HCT116 (cell line): ENCODE measurements at regions not wholly inside any gene's neighbourhood (a gene's known extent, or its start where the extent isn't known, plus 50 kb on each side); places are given as distances from the start of the nearest gene placed in this dataset.

Source experiments
- ATAC-seq: fragments of 200-7000 bp; cut with Tn5 transposase; 2 replicates; pipeline ENCODE4 v1.9.1; 2020; ENCODE audit warnings: mild to moderate bottlenecking, moderate library complexity
- BruUV-seq: library from RNA; stranded (reverse); fragments of 400-500 nt; replicated peaks from 2 replicates; lab custom pipeline; 2021; lab: Mats Ljungman, UMichigan
- CTCF ChIA-PET: fragments of 300-600 bp; sonication (Branson Sonifier 250); formaldehyde crosslinking; loops from one replicate; lab custom pipeline; 2021; ENCODE audit warnings: antibody characterized with exemption; lab: Charles Lee
- POLR2A ChIA-PET: fragments of 300-600, 350-600 bp; sonication (Branson Sonifier 250); formaldehyde crosslinking; loops from one replicate; lab custom pipeline; 2021; ENCODE audit warnings: antibody characterized with exemption; lab: Charles Lee
- RAD21 ChIA-PET, 2 experiments: fragments of 300-600 bp; sonication (Branson Sonifier 250); formaldehyde crosslinking; loops; one replicate each; lab custom pipeline; 2023; ENCODE audit warnings: low total read pairs in 2 of 2; ENCODE audit not compliant: uncharacterized antibody in 2 of 2, unreplicated experiment in 2 of 2, low non-redundant PET in 1 of 2; lab: Charles Lee
- DNase-seq: peaks from one replicate; pipeline ENCODE4 v3.0.0-alpha.2; 2010; ENCODE audit warnings: low read depth, low spot score
- H2AFZ ChIP-seq: fragments of 200-600 bp; shearing (Covaris generic), sonication (generic); 2 replicates; pipeline ENCODE4 v1.6.1; 2017; ENCODE audit warnings: low read depth, mixed run types, mixed read lengths, antibody characterized with exemption, low read length; ENCODE audit not compliant: poor library complexity, severe bottlenecking
- H3K27ac ChIP-seq: 2 replicates; pipeline ENCODE4 v1.5.1; 2012; ENCODE audit warnings: low read depth, low read length
- H3K27me3 ChIP-seq: fragments of 200-600 bp; sonication (generic); 2 replicates; pipeline ENCODE4 v1.6.1; 2016; ENCODE audit warnings: mixed run types, low read length, mixed read lengths; ENCODE audit not compliant: insufficient read depth
- H3K36me3 ChIP-seq, 2 experiments: fragments of 200-500 bp in 1 of 2; fragments of 200-600 bp in 1 of 2; sonication (Bioruptor generic) in 1 of 2; sonication (generic) in 1 of 2; 2 replicates each; pipeline versions ENCODE4 v1.5.1 to v1.6.1; 2014 to 2016; ENCODE audit warnings: low read length in 2 of 2, inconsistent platforms in 1 of 2, mixed read lengths in 1 of 2, mixed run types in 1 of 2; ENCODE audit not compliant: insufficient read depth in 2 of 2, control insufficient read depth in 1 of 2
- H3K4me1 ChIP-seq, 2 experiments: fragments of 200-600 bp in 1 of 2; sonication (generic) in 1 of 2; 2 replicates each; pipeline versions ENCODE4 v1.5.1 to v1.6.1; 2012 to 2017; ENCODE audit warnings: low read length in 2 of 2, inconsistent platforms in 1 of 2, mild to moderate bottlenecking in 1 of 2, mixed read lengths in 1 of 2, mixed run types in 1 of 2, moderate library complexity in 1 of 2; ENCODE audit not compliant: insufficient read depth in 2 of 2, control insufficient read depth in 1 of 2
- H3K4me2 ChIP-seq: fragments of 200-600 bp; sonication (generic); 2 replicates; pipeline ENCODE4 v1.6.1; 2017; ENCODE audit warnings: mixed run types, low read length, mixed read lengths
- H3K4me3 ChIP-seq, 2 experiments: fragments of 200-600 bp in 1 of 2; sonication (generic) in 1 of 2; replicated peaks in 1 of 2; 2 replicates each; pipeline ENCODE4 v1.5.1; 2011 to 2016; ENCODE audit warnings: low read length in 2 of 2, control low read depth in 1 of 2, low read depth in 1 of 2, mild to moderate bottlenecking in 1 of 2, mixed read lengths in 1 of 2, mixed run types in 1 of 2
- H3K79me2 ChIP-seq: fragments of 200-600 bp; sonication (generic); 2 replicates; pipeline ENCODE4 v1.6.1; 2017; ENCODE audit warnings: mild to moderate bottlenecking, mixed run types, low read length, moderate library complexity, mixed read lengths; ENCODE audit not compliant: insufficient read depth
- H3K9ac ChIP-seq: fragments of 200-600 bp; sonication (generic); 2 replicates; pipeline ENCODE4 v1.6.1; 2016; ENCODE audit warnings: low read length, mixed read lengths
- H3K9me2 ChIP-seq: fragments of 200-600 bp; sonication (generic), shearing (Covaris generic); 2 replicates; pipeline ENCODE4 v1.6.1; 2017; ENCODE audit warnings: mixed run types, mild to moderate bottlenecking, moderate library complexity; ENCODE audit not compliant: insufficient read depth
- H3K9me3 ChIP-seq, 2 experiments: fragments of 200-500 bp in 1 of 2; fragments of 200-600 bp in 1 of 2; sonication (Bioruptor generic) in 1 of 2; sonication (generic) in 1 of 2; 2 replicates each; pipeline ENCODE4 v1.6.1; 2014 to 2017; ENCODE audit warnings: low read length in 2 of 2, mixed read lengths in 2 of 2, inconsistent platforms in 1 of 2, low read depth in 1 of 2, mild to moderate bottlenecking in 1 of 2, mixed run types in 1 of 2, moderate library complexity in 1 of 2; ENCODE audit not compliant: control insufficient read depth in 1 of 2, insufficient read depth in 1 of 2
- H4K20me1 ChIP-seq: fragments of 200-600 bp; sonication (generic), shearing (Covaris generic); 2 replicates; pipeline ENCODE4 v1.6.1; 2017; ENCODE audit warnings: mixed run types, mild to moderate bottlenecking, moderate library complexity; ENCODE audit not compliant: insufficient read depth
- CBX3 ChIP-seq: IDR thresholded peaks from 2 replicates; pipeline ENCODE4 v1.6.1; 2012; ENCODE audit warnings: low read depth
- CEBPB ChIP-seq: IDR thresholded peaks from 2 replicates; pipeline ENCODE4 v1.6.1; 2012; ENCODE audit warnings: low read depth
- JUND ChIP-seq: IDR thresholded peaks from 2 replicates; pipeline ENCODE4 v1.6.1; 2012
- RAD21 ChIP-seq: IDR thresholded peaks from 2 replicates; pipeline ENCODE4 v1.6.1; 2012; ENCODE audit warnings: low read depth, mild to moderate bottlenecking
- SIN3A ChIP-seq: IDR thresholded peaks from 2 replicates; pipeline ENCODE4 v1.6.1; 2012; ENCODE audit warnings: low read depth
- SP1 ChIP-seq: IDR thresholded peaks from 2 replicates; pipeline ENCODE4 v1.6.1; 2012; ENCODE audit warnings: low read depth
- SRF ChIP-seq: IDR thresholded peaks from 2 replicates; pipeline ENCODE4 v1.6.1; 2012; ENCODE audit warnings: low read depth
- ZFX ChIP-seq: fragments of 450-650 bp; IDR thresholded peaks from 2 replicates; pipeline ENCODE4 v1.6.1; 2017
- intact Hi-C: fragments of 100-400 bp; cut with micrococcal nuclease; formaldehyde crosslinking; loops from 2 replicates; pipeline ENCODE4 v1.10.0; 2022
- TF ChIP-seq, protein P1 (sequence below), 3 experiments: fragments of 200-600 bp in 1 of 3; sonication (generic) in 1 of 3; IDR thresholded peaks in 2 of 3; conservative IDR thresholded peaks in 1 of 3; 2 replicates each; pipeline ENCODE4 v1.5.1; 2012 to 2017; ENCODE audit warnings: low read depth in 2 of 3, low read length in 2 of 3, antibody characterized with exemption in 1 of 3, borderline replicate concordance in 1 of 3, control low read depth in 1 of 3, mild to moderate bottlenecking in 1 of 3, mixed read lengths in 1 of 3, mixed run types in 1 of 3, moderate library complexity in 1 of 3; ENCODE audit not compliant: insufficient read depth in 1 of 3
- TF ChIP-seq, protein P2 (sequence below): IDR thresholded peaks from 2 replicates; pipeline ENCODE4 v1.6.1; 2011; ENCODE audit warnings: mild to moderate bottlenecking, low read length, moderate library complexity; ENCODE audit not compliant: insufficient replicate concordance; ENCODE audit errors: extremely low read depth
- TF ChIP-seq, protein P3 (sequence below): IDR thresholded peaks from 2 replicates; pipeline ENCODE4 v1.6.1; 2012; ENCODE audit warnings: low read depth

DNA sequence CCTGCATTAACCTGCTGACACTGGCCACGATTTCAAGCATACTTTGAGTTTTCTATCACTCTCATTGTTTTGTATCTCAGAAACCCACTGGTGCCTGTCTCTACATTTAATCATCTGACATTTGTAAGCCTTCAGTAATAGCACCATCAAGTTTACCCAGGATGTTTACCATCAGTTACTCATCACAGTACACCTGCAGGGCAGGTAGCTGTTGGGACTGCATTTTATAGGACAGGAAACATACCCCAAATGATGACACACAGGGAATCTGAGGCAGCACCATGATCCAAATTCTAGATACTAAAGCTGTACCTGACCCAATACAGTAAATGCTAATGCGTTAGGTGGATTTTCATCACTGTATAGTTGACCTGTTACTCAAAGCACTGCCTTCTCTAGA lies 114.2 kb downstream of the FEM1C start:
- ChIA-PET POLR2A (no interaction called here), CTCF (interaction anchor here (1.5 kb wide), 1 partner anchor 142 kb away, joined by 4 read pairs; no protein-coding TSS in a partner anchor), RAD21 (no interaction called here)
- H3K9me2 ChIP-seq: no peaks in the 10 kb centered on the region
- H4K20me1 ChIP-seq: no peaks in the 10 kb centered on the region
- peaks cover 0 to 23% of the 10 kb centered on the region in 2 experiments; a peak in 2 of 4 replicates for H3K4me1 ChIP-seq
- H3K4me2 ChIP-seq: no peak overlapping the region
- H3K9ac ChIP-seq: no peak overlapping the region
- no peak for ATAC-seq
- no peak overlapping the region for H3K27ac ChIP-seq
- no TSS peak for BruUV-seq
- intact Hi-C loops: no loop called here
- H3K4me3 ChIP-seq: no peak overlapping the region
- no peak for DNase-seq
- no peaks in the 10 kb centered on the region for H3K9me3 ChIP-seq
- no peaks in the 10 kb centered on the region for H3K36me3 ChIP-seq
- H3K79me2 ChIP-seq: no peaks in the 10 kb centered on the region
- no peaks in the 10 kb centered on the region for H3K27me3 ChIP-seq
- no peak for TF ChIP-seq SRF
- TF ChIP-seq, protein P1, sequence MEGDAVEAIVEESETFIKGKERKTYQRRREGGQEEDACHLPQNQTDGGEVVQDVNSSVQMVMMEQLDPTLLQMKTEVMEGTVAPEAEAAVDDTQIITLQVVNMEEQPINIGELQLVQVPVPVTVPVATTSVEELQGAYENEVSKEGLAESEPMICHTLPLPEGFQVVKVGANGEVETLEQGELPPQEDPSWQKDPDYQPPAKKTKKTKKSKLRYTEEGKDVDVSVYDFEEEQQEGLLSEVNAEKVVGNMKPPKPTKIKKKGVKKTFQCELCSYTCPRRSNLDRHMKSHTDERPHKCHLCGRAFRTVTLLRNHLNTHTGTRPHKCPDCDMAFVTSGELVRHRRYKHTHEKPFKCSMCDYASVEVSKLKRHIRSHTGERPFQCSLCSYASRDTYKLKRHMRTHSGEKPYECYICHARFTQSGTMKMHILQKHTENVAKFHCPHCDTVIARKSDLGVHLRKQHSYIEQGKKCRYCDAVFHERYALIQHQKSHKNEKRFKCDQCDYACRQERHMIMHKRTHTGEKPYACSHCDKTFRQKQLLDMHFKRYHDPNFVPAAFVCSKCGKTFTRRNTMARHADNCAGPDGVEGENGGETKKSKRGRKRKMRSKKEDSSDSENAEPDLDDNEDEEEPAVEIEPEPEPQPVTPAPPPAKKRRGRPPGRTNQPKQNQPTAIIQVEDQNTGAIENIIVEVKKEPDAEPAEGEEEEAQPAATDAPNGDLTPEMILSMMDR (IDR thresholded peaks at IDR 0.05 in 2 of 3, conservative IDR thresholded peaks at IDR 0.05 in 1 of 3; ENCODE audit: borderline replicate concordance in 1 of 3, insufficient read depth in 1 of 3, low read depth in 2 of 3, low read length in 2 of 3): no peak
- TF ChIP-seq JUND: no peak
- no peak for TF ChIP-seq SP1
- no peak for TF ChIP-seq ZFX
- TF ChIP-seq RAD21: no peak
- TF ChIP-seq, protein P2, sequence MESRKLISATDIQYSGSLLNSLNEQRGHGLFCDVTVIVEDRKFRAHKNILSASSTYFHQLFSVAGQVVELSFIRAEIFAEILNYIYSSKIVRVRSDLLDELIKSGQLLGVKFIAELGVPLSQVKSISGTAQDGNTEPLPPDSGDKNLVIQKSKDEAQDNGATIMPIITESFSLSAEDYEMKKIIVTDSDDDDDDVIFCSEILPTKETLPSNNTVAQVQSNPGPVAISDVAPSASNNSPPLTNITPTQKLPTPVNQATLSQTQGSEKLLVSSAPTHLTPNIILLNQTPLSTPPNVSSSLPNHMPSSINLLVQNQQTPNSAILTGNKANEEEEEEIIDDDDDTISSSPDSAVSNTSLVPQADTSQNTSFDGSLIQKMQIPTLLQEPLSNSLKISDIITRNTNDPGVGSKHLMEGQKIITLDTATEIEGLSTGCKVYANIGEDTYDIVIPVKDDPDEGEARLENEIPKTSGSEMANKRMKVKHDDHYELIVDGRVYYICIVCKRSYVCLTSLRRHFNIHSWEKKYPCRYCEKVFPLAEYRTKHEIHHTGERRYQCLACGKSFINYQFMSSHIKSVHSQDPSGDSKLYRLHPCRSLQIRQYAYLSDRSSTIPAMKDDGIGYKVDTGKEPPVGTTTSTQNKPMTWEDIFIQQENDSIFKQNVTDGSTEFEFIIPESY: no peak
- no peak for TF ChIP-seq CBX3
- no peak for TF ChIP-seq SIN3A
- TF ChIP-seq CEBPB: no peak
- TF ChIP-seq, protein P3, sequence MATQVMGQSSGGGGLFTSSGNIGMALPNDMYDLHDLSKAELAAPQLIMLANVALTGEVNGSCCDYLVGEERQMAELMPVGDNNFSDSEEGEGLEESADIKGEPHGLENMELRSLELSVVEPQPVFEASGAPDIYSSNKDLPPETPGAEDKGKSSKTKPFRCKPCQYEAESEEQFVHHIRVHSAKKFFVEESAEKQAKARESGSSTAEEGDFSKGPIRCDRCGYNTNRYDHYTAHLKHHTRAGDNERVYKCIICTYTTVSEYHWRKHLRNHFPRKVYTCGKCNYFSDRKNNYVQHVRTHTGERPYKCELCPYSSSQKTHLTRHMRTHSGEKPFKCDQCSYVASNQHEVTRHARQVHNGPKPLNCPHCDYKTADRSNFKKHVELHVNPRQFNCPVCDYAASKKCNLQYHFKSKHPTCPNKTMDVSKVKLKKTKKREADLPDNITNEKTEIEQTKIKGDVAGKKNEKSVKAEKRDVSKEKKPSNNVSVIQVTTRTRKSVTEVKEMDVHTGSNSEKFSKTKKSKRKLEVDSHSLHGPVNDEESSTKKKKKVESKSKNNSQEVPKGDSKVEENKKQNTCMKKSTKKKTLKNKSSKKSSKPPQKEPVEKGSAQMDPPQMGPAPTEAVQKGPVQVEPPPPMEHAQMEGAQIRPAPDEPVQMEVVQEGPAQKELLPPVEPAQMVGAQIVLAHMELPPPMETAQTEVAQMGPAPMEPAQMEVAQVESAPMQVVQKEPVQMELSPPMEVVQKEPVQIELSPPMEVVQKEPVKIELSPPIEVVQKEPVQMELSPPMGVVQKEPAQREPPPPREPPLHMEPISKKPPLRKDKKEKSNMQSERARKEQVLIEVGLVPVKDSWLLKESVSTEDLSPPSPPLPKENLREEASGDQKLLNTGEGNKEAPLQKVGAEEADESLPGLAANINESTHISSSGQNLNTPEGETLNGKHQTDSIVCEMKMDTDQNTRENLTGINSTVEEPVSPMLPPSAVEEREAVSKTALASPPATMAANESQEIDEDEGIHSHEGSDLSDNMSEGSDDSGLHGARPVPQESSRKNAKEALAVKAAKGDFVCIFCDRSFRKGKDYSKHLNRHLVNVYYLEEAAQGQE: no peak
- no peak overlapping the region for H2AFZ ChIP-seq
